Limb (tissue), 2 donors: ENCODE measurements at regions not wholly inside any gene's neighbourhood (a gene's known extent, or its start where the extent isn't known, plus 50 kb on each side); places are given as distances from the start of the nearest gene placed in this dataset.
"Not testable (repeated sequence)": the region's sequence is repeated elsewhere in the genome, so short reads cannot be mapped to it uniquely, and the experiment has no call there.

ENCODE experiments used
- DNase-seq, 2 donors: peaks; one replicate each; pipeline ENCODE4 v3.0.0-alpha.2; 2016; ENCODE audit errors: extremely low spot score in 2 of 2

GRCh38 chr18:15164446-15164845 is 416.5 kb downstream of the ANKRD30B start:
- not testable (repeated sequence) for DNase-seq

- DNase-seq = no peak
Observed at GRCh38 chr18:15165048-15165447, 417.1 kb downstream of the ANKRD30B start.

GRCh38 chr18:15193028-15193427 is 445.1 kb downstream of the ANKRD30B start:
- not testable (repeated sequence) for DNase-seq

- DNase-seq = not testable (repeated sequence)
Observed at GRCh38 chr18:15193813-15194212, 445.8 kb downstream of the ANKRD30B start.

GRCh38 chr18:15197338-15198115 is 449.6 kb downstream of the ANKRD30B start:
- DNase-seq = peak in 1 of 2 donors; percentile 13

- no peak for DNase-seq
Observed at GRCh38 chr18:15198116-15198389, 450.1 kb downstream of the ANKRD30B start.
